HG02763 (cell line): ENCODE measurements at regions not wholly inside any gene's neighbourhood (a gene's known extent, or its start where the extent isn't known, plus 50 kb on each side); places are given as distances from the start of the nearest gene placed in this dataset.

ENCODE experiments used
- ATAC-seq: cut with Tn5 transposase; IDR thresholded peaks from one replicate; pipeline ENCODE4 v1.9.1; 2021; ENCODE audit warnings: mild to moderate bottlenecking, moderate library complexity; ENCODE audit not compliant: unreplicated experiment

DNA sequence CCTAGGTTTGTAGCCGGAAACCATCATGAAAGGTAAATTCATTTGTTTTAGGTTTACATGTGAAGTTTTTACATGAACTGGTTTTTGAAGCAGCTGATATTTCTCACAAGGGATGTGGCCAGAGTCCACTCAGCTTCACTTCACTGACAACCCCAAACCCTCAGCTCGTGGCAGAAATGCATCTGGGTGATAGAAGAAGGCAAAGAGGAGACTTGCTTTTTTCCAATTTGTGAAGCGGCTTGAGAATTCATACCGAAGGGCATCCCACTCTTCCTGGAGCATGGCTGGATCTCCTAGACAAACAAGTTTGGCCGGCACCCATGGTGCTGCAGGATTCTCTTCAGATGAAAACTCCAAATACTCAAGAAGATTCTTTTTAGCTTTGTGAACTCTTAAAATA lies 392.8 kb upstream of the CNR1 start:
- no peak for ATAC-seq

- ATAC-seq, result no peak
Measured at GRCh38 chr6:88556663-88557062, 390.5 kb upstream of the CNR1 start.

DNA sequence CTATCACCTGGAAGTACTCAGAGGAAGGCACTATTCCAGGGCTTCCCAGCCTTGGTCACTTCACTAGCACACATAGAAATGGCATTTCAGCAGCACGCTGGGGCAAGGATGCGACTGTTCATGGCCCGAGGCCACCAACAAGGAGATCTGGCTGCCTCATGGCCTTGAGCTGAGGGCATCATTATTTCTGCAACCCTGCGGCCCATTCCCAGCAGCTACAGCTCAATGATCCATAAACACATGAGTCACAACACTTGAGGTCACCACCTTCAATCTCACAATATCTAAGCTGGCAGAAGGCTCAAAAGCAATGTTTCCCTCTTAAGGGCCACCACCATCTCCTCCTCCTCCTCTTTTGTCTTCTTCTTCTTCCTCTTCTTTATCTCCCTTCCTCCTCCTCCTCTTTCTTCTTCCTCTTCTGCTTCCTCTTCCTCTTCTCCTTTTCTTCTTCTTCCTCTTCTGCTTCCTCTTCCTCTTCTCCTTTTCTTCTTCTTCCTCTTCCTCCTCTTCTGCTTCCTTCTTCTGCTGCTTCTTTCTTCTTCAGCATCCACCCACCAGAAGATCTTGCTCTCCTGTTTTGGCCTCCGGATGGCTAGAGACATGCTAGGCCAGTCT lies 382.9 kb upstream of the CNR1 start:
- no peak for ATAC-seq

GRCh38 chr6:88547768-88548167 lies 381.6 kb upstream of the CNR1 start:
- no peak for ATAC-seq

DNA sequence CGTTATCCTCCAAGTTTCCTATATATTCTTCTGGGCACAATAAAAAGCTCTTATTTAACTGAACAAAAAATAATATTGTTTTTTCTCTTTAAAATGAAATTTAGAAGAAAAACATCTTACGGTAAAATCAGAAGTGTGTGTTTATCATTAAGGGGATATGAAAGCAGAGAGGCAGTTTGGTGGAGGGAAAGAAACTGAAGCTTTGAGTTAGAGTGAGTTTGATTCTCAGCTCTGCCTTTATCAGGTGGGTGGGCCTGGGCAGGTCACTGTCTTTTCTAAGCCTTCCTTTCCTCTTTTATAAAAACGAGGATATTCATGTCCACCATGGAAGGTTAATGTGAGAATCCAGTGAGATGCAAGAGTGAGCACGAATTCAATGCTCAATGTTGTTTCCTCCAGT lies 379.8 kb upstream of the CNR1 start:
- ATAC-seq, result no peak

DNA sequence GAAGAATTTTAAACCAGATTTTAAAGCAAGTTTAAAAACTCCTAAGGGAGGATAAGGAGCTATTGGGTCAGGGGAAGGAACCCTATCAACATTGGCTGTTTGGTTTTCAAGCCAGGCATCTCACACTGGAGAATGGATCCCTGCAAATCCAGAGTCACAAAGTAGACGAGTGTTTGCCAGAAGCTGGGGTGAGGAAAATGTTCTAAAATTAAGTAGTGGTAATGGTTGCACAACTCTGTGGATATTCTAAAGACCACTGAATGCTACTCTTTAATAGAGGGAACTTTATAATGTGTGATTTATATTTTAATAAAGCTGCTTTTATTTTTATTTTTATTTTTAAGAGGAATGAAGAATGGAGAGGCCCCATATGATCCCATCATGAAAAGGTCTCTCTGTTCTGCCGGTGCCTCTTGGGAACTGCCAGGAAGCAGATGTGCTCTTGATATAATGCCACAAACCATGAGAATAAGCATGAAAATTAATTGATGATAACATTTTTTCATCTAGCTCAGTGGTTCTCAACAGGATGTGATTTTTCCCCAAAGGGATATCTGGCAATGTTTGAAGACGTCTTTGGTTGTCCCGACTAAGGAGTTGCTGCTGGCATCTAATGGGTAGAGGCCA lies 379.0 kb upstream of the CNR1 start:
- no peak for ATAC-seq

DNA sequence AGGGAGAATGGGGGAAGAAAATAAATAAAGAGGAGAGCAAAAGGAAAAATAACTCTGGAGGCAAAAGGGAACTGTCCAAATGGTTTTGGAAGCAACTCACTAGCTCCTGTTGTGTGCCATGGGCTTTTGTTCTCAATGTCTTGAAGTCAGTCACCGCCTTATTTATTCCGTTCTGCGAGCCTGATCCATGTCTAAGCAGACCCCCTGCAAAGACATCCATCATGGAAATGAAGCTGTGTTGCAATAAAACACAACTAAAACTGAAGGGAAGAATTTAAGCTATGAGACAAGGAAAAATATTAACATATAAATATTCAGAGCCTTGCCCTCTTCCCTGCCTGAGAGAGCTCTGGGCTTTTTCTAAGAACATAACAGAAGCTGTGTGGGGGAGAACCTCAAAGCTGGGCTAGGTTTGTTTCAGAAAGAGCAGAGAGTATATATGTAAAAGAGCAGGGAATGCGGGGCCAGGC lies 373.2 kb upstream of the CNR1 start:
- ATAC-seq, result no peak

GRCh38 chr6:88538840-88539239 lies 372.7 kb upstream of the CNR1 start:
- no peak for ATAC-seq

- ATAC-seq, result no peak
Measured at GRCh38 chr6:88538130-88538706, 372.1 kb upstream of the CNR1 start.

DNA sequence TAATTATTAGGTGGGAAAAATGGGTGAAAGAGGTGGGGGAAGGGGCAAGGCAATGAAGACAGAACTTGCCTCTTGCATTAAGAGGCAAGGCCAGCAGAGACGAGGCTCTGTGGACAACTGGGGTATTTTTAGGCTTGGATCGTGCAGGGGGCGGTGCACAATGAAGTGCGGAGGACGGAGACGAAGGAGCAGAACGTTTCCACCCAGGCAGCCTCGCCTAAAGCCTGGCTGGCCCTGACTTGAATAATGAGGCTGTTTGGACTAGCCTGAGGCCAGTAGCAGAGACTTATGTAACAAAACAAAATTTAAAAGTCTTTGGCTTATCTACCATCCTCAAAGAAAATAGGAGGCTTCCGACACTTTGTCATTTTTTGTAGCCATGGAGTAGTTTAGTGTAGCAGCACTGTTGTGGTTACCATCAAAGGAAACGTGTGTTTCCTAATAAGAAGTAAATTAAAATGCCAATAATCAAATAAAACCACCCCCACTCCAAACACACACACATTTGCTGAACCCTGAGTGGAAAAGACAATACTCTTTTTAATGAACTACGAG lies 370.0 kb upstream of the CNR1 start:
- no peak for ATAC-seq

- no peak for ATAC-seq
Measured at GRCh38 chr6:88535306-88535705, 369.2 kb upstream of the CNR1 start.

DNA sequence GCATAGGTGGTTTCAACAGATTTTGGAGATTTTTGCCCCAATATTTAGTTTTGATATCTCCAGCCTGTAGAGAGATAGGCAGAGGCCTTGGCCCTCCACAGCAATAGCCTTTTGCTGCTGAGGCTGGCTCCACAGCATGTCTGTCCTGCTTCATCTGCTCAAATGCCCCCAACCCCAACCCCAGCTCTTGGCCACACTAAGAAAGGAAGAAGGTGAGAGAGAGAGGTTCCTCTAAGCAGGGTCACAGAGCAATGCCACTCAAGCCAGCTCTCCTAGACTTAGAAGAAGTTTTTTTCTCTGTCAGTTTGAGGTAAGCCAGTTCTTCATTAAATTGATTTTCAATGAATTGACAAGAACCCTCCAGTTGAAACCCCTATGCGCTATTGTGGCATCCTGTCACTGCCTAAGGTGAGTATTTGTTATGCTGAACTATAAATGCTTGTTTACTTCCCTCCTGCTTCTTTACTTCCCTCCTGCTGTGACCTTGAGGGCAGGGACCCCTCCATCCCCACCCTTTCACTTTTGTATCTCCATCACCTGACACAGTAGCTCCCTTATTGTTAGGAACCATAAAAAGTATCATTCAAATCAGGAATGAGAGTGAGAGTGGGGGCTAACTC lies 366.2 kb upstream of the CNR1 start:
- ATAC-seq, result no peak

DNA sequence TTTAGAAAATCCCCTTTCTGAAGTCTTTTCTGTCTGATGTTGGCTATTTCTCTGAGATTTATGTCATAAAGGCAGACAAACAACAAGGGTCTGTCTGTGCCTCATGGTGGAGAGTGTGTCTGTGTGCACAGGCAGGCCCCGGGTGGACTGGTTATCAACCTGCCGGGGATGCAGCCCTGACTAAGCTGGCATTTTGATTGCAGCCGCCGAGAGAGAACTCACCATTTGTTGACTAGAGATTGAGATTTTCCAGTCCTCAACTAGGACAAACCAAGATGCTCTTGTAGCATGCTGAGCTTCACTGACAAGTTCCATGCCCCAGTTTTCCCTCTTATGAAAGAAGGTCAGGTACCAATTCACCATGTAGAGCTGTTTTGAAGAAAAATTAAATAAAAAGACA lies 363.6 kb upstream of the CNR1 start:
- no peak for ATAC-seq

DNA sequence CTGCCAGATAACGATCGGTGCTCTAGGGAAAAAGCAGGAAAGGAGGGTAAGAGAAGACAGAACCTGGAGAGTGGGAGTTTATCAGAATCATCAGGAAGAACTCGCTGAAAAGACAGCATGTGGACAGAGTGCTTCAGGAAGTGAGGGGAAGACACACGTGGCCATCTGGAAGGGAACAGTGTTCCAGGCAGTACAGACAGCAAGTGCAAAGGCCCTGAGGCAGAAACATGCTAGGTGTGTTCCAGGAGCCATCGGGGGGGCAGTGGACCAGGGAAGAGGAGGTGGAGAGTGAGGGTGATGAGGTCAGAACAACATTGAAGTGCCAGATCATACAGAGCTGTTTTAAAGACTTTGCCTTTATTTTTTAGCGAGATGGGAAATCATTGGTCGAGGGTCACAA lies 354.3 kb upstream of the CNR1 start:
- no peak for ATAC-seq

- ATAC-seq, result no peak
Measured at GRCh38 chr6:88520017-88520338, 353.8 kb upstream of the CNR1 start.

DNA sequence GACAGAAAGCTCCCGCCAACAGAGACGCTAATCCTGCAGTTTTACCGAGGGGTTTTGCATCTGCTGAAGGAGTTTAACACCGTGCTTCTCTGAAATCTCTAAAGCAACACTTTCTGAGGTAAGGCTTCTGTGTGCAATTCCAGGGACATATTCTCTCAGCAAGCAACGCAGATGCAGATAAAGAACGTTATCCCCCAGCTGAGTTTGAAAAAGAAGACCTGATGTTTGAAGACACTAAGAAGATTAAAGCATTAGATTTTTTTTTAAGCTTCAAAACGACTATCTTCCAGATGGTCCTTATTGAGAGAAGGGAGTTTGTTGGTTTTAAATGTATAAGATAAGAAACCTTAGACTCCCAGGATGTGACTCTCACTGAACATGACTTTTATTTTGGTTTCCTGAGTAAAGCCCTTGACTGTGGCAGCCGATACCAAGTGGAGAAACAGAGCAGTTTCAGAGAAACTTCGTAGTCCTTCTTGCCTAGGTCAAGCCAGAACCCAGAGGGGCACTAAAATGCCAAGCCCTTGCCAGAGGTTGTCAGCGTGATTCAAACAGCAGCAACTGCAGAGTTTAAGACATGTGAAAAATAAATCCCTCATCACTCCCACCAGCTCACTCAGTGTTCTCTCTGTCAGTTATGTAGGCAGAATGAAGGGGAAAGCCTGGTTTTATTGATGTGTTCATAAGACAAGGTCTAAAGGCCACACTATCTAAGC lies 353.3 kb upstream of the CNR1 start:
- no peak for ATAC-seq

DNA sequence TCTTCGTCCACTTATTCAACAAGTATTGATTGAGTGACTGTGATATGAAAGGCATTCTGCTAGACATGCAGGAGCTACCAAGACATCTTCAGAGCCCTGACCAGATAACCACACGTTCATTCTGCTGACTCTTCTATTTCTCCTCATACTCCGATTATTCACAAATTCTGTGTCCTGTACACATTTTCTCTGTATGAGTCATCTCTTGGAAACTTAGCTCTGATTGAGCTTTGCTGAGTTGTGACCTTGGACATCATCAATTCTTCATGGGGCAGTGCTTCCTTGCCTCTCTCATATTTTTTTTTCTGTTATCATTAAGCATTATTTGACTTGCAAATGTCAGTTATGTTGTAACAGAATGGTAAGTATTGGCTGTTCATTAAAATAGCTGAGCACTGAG lies 351.6 kb upstream of the CNR1 start:
- ATAC-seq, result no peak

- ATAC-seq, result no peak
Measured at GRCh38 chr6:88513920-88514319, 347.8 kb upstream of the CNR1 start.

- no peak for ATAC-seq
Measured at GRCh38 chr6:88513471-88513870, 347.3 kb upstream of the CNR1 start.

- no peak for ATAC-seq
Measured at GRCh38 chr6:88512951-88513350, 346.8 kb upstream of the CNR1 start.

DNA sequence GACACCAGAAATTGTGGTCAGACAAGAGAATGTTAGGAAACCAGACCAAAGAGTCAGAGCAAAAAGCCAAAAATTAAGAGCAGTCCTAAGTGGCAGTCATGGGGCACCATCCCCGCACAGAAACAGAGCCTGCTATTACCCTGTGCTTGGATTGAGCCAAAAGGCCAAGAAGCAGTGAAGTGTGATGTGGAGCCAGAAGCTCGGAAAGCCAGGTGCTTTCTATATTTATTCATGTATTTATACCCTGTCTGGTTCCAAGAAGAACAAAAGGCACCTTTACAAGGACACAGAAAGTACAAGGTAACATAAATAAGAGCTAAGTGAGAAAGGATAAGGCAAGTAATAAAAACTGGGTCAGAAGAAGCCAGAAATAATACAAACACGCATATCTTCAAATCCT lies 336.2 kb upstream of the CNR1 start:
- ATAC-seq, result no peak
